NCI-H2171 treated with DMSO at 0.1 percent for 48 hours (cell line): ENCODE measurements at regions not wholly inside any gene's neighbourhood (a gene's known extent, or its start where the extent isn't known, plus 50 kb on each side); places are given as distances from the start of the nearest gene placed in this dataset.

Experiments
- DNase-seq: peaks from one replicate; lab custom pipeline; 2025; lab: John Stamatoyannopoulos, UW

DNA sequence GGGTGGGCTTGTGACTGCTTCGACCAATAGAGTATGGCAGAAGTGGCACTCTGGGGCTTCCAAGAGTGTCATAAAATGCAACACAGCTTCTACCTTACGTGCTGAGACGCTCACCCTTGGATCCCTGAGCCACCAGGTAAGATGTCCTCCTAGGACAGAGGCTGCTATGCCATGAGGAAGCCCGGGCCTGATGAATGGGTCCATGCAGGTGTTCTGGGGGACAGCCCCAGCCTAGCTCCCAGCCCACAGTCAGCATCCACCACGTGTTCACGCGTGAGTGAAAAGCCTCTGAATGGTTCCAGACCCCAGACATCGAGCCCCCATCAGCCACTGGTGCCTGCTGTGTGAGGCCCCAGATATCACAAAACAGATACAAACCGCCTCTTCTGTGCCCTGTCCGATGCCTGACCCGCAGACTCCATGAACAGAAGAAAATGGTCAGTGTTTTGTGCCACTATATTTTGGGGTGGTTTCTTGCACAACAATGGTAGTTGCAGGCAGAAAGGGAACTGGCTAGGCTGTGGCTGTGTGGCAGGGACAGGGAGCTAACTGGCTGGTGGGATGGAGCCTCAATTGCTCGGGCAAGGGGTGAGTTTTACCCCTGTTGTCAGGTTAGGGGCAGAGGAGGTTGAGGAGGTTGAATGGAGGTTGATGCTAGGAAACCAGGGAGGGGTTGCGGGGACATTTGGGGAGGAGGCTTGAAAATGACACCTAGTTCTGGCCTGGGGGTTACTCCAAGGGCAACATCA is 92.2 kb downstream of the LINGO1 start:
- DNase-seq, result no peak

DNA sequence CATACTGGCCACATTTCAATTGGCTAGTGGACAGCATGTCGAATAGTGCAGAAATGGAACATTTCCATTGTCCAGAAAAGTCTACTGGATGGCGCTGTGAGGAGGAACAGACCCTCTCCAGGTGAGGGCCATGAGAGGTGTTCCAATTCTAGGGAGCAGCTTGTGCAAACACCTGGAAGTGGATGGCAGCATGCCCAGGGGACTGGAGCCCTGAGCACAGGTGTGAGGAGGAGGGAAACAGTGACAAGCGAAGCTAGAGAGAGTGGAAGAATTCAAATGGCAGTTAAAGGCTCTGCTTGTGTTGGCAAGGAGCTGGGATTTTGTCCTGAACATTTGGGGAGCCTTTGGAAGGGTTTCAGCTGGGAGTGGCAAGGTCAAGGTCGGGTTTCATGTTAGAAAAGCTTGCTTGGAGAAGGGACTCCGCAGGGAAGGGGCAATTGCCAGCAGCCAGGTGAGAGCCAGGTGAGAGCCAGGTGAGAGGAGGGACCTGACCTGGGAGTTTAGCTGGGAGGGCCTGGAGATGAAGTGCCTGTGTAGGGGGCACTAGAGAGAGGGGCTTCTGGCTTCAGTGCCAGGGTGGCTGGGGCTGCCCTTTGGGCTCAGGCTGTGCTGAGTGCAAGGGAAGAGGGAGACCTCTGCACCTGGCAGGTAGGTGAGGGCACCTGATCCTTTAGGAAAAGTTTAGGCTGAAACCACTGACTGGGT is 93.8 kb downstream of the LINGO1 start:
- DNase-seq, result peak; percentile 94

DNA sequence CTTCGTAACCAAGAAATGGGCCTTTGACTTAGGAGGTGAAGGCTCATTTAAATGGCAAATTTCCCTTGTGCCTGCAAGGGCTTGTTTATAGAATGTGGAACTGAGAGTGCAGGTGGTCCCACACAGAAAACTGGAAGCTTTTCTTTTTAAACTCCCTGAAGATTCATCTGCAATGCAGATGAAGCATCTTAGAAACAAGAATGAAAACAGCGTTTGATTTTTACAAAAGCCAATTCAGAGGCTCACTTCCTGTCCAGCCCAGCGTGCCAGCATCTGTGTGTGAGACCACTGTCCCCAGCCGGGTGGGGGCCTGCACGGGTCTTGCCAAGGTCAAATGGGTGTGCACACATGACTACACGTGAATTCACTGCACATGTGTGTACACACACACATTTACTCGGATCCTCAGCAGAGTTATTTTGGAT is 94.7 kb downstream of the LINGO1 start:
- DNase-seq, result no peak

DNA sequence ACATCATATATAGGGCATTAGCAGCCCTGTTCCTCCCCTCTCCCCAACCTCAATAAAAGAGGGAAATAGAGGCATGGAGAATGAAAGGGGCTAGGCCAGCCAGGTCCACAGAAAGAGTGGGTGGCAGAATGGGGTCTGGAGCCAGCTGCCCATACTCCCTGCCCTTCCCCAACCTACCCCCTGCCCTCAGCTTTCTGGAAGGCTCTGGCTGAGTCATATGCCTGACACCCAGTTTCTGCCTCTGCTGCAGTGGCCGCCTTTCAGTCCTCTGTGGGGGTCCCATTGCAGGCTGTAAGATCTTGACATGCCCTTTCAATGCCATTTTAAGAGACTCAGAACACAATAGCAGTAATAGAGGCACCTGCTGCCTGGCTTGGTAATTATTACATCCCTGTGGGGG is 95.7 kb downstream of the LINGO1 start:
- no peak for DNase-seq

DNA sequence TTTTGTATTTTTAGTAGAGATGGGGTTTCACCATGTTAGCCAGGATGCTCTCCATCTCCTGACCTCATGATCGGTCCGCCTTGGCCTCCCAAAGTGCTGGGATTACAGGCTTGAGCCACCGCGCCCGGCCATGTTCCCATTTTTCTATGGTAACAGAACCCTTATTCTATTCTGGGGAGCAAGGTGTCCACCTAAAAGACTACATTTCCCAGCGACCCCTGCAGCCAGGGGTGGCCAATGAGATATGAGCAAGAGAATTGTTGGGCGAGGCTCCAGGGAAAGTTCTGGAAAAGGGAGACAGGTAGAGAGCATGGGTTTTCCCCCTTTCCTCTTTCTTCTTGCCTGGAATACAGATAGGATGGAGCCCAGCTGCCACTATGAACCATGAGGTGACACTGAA is 96.9 kb downstream of the LINGO1 start:
- DNase-seq, result no peak
